Fibroblast of gingiva (primary cell): ENCODE measurements at regions not wholly inside any gene's neighbourhood (a gene's known extent, or its start where the extent isn't known, plus 50 kb on each side); places are given as distances from the start of the nearest gene placed in this dataset.

ENCODE experiments used
- DNase-seq: peaks from one replicate; pipeline ENCODE4 v3.0.0-alpha.2; 2011; ENCODE audit warnings: low read depth

DNA sequence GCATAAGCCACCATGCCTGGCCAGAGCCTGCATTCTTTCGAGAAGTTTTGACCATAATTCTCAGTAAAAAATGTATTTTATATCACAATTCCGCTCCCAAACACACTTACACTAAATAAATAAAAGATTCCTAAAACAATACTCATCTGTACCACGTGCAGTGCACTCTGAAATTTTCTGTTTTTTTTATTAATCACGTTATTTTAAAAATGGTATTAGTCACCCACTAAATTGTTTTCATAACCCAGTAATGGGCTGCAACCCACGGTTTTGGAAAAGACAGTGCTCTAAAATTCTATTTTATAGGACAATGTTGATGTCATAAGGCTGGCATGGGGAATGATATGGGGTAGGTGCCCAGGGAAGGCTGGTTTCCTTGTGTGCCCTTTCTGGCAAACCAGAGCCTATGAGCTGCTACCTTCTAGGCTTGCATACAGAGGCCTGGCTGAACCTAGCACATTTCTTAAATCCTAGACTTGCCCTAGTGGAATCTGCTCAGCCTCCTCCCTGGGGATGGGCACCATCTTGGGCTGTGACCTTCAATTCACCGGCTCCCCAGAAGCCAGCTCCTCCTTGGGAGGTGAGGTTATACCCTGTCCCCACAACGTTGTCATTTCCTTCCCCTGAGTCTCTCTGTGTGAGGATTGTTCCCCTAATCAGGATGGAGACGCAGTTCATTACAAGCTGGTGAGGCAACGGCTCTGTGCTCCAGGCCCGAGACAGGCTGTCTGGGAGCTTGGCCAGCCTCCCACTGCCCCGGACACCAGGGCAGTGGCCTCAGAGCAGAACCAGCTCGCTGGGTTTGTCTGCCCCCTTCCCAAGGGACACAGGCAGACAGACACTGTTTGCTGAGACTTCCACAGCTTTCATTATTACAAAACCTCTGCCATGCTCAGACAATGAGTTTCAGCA is 116.5 kb upstream of the NAV2 start:
- DNase-seq = peak; percentile 92

- no peak for DNase-seq
Measured at GRCh38 chr11:19595499-19595839, 117.2 kb upstream of the NAV2 start.

GRCh38 chr11:19594326-19594725 is 118.3 kb upstream of the NAV2 start:
- no peak for DNase-seq

DNA sequence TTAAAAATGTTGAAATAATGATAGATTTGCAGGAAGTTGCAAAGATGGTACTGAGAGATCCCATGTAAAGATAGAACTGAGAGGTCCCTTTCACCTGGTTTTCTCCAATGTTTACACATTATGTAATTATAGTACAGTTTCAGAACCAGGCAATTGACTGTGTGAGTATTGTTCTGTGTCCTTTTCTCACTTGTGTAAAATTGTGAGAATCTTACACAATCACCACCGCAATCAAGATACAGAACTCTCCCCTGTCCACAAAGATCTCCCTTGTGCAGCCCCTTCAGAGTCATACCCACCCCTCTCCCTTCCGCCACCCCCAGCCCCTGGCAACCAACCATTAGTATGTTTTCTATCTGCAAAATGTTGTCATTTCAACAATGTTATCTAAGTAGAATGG is 119.8 kb upstream of the NAV2 start:
- no peak for DNase-seq

DNA sequence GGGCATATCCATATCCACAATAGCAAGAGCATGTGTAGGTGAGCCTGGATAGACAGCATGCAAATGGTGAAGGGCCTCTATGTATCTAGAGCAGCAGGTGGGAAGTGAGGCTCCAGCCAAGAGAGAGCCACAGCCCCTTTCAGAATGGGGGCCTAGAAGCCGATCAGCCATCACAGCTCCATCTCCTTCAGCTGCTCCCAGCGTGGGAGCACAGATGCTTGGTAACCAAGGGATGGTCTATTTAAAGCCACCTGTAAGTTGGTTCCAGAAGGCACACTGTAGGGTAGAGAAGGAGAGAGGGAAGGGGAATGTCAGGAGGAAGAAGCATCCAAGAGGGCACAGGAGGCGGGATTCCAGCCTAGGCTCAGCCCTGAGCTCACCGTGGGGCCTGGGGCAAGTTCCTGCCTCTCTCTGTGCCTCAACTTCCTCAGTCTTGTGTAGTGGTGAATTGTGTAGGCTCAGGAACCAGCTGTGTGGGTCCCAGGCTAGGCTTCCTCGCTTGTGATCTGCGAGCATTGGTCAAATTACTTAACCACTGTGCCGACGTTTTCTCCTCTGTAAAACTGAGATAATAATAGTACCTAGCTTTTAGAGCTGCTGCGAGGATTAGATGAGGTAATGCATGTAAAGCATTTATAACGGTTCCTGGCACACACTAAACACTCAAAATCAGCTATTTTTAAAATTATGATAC is 122.9 kb upstream of the NAV2 start:
- no peak for DNase-seq

- no peak for DNase-seq
Measured at GRCh38 chr11:19587979-19588378, 124.7 kb upstream of the NAV2 start.

- no peak for DNase-seq
Measured at GRCh38 chr11:19580646-19581045, 132.0 kb upstream of the NAV2 start.

GRCh38 chr11:19579957-19580356 is 132.7 kb upstream of the NAV2 start:
- no peak for DNase-seq

- DNase-seq = no peak
Measured at GRCh38 chr11:19578871-19579270, 133.8 kb upstream of the NAV2 start.

GRCh38 chr11:19577976-19578619 is 134.5 kb upstream of the NAV2 start:
- DNase-seq = peak; percentile 67

- no peak for DNase-seq
Measured at GRCh38 chr11:19577391-19577975, 135.2 kb upstream of the NAV2 start.

DNA sequence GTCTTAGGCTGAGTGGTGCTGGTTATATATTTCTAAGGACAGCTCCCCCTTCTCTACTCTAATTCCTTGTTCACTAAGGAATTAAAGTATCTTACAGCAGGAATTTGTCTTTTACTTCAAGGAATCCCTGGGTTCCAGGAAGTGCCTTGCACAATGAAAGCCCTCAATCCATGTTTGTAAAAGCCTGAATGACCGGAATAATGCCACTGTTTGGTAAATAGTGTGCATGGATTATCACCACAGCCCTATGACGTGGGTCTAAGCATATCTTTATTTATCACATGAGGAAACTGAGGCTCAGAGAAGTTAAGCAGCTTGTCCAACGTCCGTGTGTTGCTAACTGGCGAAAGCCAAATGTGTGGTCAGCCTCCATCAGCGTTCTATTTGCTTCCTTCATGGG is 135.7 kb upstream of the NAV2 start:
- DNase-seq = no peak

DNA sequence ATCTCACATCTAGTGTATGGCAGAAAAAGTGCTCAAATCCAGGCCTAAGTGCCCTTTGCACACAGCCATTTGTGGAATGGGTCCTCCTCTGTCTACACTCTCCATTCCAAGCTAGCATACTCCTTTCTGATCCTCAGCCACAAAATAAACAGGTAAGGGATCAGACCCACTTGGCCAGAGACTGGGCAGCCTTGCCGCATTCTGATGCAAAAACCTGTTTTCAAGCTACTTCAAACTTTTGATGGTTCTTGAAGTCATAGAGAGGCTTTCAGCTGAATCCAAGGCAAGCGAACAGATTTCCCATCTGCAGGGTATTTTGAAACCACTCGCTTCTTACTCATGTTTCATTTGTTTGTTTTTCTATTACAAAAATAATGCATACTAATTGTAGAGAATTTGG is 136.6 kb upstream of the NAV2 start:
- peak; percentile 64 for DNase-seq

GRCh38 chr11:19574916-19575315 is 137.7 kb upstream of the NAV2 start:
- peak; percentile 45 for DNase-seq

DNA sequence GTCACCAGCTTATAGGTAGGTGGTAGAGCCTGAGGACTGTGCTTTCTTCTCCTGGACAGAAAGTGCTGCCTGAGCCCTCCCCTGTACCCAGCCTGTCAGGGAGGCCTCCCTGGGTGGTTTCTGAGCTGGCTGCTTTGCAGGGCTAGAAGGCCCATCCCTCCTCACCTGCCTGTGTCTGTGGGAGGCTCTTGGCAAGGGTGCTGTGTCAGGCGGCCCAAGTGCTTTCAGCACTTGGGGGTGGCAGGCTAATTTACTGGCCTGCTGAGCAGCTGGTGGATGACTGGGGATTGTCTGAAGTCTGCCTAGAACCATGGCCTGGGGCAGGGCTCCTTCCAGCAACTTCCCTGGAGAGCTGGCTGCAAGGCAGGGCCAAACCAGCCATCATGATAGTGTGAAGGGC is 139.0 kb upstream of the NAV2 start:
- DNase-seq = no peak

- DNase-seq = no peak
Measured at GRCh38 chr11:19571906-19572305, 140.7 kb upstream of the NAV2 start.

DNA sequence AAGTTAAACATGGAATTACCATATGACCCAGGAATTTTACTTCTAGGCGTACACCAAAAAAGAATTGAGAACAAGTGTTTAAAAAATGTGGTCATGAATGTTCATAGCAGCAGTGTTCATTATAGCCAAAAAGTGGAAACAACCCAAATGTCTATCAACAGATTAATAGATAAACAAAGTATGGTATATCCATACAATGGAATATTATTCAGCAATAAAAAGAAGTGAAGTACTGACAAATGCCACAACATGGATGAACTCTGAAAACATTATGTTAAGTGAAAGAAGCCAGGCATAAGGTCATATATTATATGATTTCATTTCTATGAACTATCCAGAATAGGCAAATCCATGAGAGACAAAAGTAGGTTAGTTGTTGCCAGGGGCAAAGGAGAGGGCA is 141.7 kb upstream of the NAV2 start:
- no peak for DNase-seq

- DNase-seq = no peak
Measured at GRCh38 chr11:19567996-19568395, 144.6 kb upstream of the NAV2 start.

GRCh38 chr11:19566583-19567379 is 145.9 kb upstream of the NAV2 start:
- DNase-seq = no peak

GRCh38 chr11:19565639-19566038 is 147.0 kb upstream of the NAV2 start:
- DNase-seq = no peak

- no peak for DNase-seq
Measured at GRCh38 chr11:19562156-19562555, 150.5 kb upstream of the NAV2 start.

DNA sequence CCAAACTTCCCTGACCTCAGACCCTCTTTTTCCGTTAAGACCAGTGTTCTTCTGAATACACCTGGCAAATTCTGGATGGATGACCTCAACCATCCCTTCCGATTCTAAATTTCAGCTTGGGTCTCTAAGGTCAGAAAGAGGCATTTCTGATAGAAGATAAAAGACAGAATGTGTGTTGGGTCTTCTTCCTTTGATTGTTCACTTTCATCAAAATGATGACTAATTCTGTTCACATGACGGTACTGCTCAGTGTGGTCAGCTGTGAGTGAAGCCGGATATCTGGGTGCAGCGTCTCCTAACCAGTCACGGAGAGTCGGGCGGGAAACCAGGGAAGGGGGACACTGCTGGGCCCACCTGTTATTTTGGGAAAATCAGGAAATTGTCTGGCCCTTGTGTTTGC is 151.6 kb upstream of the NAV2 start:
- no peak for DNase-seq
